Endothelial cell of umbilical vein (primary cell): ENCODE measurements at regions not wholly inside any gene's neighbourhood (a gene's known extent, or its start where the extent isn't known, plus 50 kb on each side); places are given as distances from the start of the nearest gene placed in this dataset.

Experiments used
- CTCF ChIP-seq, 2 donors: IDR thresholded peaks; 1 replicate in 1 of 2; 2 replicates in 1 of 2; pipeline ENCODE4 v1.5.1; 2011; ENCODE audit warnings: low read length in 2 of 2, mild to moderate bottlenecking in 2 of 2, moderate library complexity in 2 of 2, control low read depth in 1 of 2, inconsistent platforms in 1 of 2, low read depth in 1 of 2; ENCODE audit not compliant: insufficient read depth in 1 of 2; ENCODE audit errors: extremely low read depth in 1 of 2
- JUN ChIP-seq: IDR thresholded peaks from 2 replicates; pipeline ENCODE4 v1.6.1; 2011; ENCODE audit warnings: borderline replicate concordance, low read depth; ENCODE audit not compliant: insufficient read length, insufficient read depth
- TF ChIP-seq, protein P1 (sequence below): IDR thresholded peaks from 2 replicates; pipeline ENCODE4 v1.6.1; 2011; ENCODE audit not compliant: insufficient read depth, insufficient read length

DNA sequence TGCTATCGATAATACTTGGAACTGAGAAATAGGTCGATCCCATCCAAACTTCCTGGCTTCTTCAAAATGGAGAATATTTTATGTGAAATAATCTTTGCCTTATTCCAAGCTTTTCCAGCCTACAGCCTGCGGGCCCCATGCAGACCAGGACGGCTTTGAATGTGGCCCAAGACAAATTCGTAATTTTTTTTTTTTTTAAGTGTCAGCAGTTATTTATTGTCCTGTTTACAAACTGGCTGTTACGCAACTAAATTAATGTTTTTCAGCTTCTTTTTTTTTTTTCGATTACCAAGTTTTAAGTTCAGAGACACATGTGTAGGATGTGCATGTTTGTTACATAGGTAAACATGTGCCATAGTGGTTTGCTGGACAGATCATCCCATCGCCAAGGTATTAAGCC, 411.7 kb upstream of the EDIL3 start:
- TF ChIP-seq CTCF (IDR thresholded peaks at IDR 0.05; ENCODE audit: extremely low read depth in 1 of 2, insufficient read depth in 1 of 2, low read depth in 1 of 2, low read length in 2 of 2), result no peak
- TF ChIP-seq, protein P1, sequence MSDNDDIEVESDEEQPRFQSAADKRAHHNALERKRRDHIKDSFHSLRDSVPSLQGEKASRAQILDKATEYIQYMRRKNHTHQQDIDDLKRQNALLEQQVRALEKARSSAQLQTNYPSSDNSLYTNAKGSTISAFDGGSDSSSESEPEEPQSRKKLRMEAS, result no peak
- no peak for TF ChIP-seq JUN
